ENCODE measurements at regions not wholly inside any gene's neighbourhood (a gene's known extent, or its start where the extent isn't known, plus 50 kb on each side); places are given as distances from the start of the nearest gene placed in this dataset.
"Not testable (repeated sequence)": the region's sequence is repeated elsewhere in the genome, so short reads cannot be mapped to it uniquely, and the experiment has no call there.

DNA sequence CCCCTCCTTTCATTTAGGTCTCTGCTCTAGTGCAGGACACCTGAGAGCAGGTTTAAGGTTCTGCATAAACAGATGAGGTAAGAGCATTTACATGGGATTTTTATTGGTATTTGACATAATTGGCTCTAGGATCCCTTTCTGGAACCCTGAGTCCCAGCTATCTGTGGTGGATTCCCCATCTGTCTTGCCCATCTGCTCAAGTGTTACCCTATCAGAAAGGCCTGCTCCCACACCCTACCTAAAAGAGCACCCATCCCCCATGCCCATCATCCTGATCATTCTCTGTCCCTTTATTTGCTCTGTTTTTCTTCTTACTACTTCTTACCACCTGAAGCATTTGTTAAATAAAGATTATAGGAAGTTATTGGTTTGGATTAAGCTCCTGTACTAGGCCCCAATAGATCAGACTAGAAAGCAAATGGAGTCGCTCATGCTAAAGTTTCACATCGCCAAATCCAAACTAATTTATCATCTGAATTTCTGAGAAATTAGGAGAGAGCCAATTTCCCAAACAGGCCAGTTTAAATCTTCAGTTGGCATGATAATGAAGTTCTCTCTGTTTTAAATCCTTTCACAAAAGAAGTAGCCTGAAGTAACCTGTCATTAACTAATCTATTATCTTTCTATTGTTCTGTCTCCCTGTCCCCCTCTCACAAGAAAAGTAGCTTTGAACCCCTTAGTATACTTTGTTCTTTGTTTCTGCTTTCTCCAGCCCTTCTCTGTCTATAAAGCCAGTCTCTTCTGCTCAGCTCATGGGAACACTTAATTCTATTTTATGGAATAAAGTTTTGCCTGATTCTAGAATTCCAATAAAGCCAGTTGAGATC, 178.6 kb downstream of the ZNF674 start:
- no peak for DNase-seq

DNA sequence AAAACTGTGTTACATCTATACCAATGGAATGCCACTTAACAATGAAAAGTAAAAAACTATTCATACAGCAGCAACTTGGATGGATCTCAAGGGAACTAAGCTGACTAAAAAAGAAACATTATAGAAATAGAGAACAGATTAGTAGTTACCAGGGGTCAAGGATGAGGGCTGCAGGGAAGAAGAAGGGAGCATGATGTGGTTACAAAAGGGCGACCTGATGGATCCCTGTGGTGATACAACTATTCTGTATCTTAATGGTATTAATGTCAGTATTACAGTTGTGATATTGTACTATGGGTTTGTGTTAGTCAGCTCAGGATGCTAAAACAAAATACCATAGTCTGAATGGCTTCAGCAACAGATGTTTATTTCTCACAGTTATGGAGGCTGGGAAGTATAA, 190.7 kb downstream of the ZNF674 start:
- no peak for DNase-seq

DNA sequence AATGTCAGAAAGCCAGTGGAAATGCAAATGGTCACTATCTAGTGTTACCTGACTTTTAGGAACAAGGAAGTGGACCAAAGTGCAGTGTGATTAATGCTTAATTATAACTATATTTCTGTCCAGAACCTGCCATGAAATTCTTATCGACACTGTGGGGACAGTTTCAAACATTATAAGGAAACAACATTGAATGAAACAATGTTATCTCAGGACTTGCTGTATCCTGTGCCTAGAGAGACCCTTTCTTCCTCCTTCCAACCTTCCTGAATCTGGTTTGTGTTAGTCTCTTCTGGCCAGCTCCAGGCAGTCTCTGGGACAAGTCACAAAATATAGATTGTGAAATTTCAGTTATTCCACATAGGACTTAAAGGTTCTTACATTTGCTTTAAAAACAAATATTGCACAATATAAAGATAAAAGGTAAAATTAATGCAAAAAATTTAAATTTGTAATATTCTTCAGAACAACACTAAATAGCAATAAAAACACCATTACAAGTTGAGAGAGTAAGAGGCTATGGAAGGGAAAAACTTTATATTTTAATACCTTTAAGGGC, 203.4 kb downstream of the ZNF674 start:
- no peak for DNase-seq

DNA sequence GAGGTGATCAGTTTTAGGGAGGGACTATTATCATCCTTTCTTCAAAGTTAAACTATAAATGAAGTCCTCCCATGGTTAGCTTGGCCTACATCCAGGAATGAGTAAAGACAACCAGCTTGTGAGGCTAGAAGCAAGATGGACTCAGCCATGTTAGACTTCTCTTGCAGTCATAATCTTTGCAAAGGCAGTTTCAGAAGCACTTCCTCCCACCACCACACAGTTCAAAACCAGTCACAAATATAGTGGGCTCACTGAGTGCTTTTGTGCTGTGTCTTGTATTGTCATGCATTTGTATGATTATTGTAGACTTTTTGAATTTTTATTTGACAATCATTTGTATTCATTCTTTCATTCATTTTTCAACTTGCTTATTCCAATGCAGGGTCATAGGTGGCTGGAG, 204.5 kb downstream of the ZNF674 start:
- no peak for DNase-seq

DNA sequence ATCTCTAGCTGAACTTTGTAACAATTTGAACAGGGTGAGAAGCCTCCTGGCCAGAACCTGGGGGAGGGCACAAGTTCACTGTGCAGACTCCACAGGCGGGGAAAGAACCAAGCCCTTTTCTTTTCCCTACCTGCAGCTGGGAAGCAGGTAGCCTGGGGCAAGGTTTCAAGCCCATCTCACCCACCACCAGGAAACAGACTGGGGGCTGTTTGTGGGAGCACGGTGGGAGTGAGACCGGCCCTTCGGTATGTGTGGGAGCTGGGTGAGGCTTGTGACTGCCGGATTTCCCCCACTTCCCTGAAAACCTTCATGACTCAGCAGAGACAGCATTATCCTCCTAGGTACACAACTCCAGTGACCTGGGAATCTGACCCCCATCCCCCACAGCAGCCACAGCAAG, 211.7 kb downstream of the ZNF674 start:
- DNase-seq = no peak

DNA sequence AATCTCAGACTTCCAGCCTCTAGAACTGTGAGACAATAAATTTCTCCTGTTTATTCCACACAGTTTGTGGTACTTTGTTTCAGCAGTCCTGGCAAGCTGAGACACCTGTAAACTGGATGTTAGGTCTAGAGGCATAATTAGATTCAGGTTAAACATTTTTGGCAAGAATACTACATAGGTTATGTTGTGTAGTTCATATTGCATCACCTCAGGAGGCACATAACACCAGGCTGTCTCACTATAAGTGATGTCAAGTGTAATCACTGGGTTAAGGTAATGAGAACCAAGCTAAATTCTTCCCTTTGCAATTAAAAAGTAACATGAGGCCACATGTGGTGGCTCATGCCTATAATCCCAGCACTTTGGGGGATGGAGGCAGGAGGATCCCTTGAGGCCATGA, 214.2 kb downstream of the ZNF674 start:
- no peak for DNase-seq

DNA sequence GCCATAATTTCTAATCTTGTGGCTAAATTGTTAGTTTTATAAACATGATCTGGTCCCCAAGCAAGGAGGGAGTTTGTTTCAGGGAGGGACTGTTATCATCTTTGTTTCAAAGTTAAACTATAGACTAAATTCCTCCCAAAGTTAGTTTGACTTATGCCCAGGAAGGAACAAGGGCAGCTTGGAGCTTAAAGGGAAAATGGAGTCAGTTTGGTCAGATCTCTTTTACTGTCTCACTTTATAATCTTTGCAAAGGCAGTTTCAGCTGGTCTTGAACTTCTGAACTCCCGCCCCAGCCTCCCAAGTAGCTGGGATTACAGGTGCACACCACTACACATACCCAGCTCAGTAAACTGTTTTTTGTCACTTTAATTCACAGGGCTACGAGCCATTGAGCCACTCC, 214.7 kb downstream of the ZNF674 start:
- DNase-seq = no peak

DNA sequence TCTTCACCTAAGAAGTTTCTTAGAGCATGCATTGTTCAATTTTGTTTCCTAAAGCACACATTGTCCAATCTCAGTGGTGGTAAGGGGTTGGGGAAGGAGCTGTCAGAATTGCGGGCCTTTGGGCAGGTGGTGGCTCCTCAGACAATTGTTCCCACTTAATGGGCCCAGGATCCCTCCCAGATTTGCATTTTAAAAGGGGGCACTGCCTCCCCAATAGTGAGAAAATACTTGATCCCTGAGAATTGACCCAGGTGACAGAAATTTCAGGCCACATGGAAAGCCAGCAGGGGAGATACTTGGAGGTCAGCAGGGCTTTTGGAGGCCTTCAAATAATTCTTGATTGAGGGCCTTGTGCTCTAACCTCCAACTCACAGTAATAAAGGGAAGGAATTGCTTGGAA, 217.1 kb downstream of the ZNF674 start:
- DNase-seq = no peak

DNA sequence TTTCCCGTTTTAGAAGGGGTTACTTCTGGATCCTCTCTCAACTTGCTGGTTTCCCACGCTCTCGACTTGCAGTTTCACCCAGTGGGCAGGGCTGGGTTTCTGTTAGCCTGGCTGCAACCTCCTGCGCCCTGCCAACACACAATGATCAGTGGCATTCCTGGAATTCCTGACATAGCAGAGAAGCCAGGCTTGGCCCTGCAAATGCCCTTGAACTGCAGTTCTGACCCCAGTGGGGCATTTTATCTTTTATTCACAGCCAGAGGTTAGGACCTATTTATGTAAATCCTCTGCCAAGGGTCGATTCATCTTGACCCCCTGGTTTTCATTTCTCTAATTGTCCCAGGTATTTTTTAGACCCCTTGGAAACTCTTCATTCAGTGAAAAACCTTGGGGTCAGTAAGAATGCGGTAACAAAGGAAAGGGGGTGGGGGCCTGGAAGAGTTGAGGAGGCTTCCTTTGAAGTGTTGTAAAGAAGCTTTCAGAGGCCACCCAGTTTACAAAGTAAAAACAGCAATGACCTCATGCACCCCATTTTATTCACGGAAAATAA, 217.6 kb downstream of the ZNF674 start:
- no peak for DNase-seq

DNA sequence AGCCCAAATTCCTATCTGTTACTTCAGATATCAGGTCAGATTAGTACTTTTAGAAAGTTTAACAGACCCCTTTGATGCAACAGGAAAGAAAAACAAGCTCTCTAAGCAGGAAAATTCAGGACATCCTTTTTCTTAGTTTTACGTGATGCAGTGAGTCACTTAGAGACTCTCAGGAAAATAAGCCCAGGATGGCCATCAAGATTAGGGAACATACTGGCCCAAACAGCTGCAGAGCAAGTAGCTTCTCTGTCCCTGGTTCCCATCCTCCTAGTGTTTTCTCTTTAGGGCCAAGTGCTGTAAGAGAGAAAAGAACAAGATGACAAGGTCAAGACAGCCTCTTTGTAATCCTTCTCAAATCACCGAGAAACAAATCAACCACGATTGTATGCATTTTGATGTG, 219.1 kb downstream of the ZNF674 start:
- no peak for DNase-seq

DNA sequence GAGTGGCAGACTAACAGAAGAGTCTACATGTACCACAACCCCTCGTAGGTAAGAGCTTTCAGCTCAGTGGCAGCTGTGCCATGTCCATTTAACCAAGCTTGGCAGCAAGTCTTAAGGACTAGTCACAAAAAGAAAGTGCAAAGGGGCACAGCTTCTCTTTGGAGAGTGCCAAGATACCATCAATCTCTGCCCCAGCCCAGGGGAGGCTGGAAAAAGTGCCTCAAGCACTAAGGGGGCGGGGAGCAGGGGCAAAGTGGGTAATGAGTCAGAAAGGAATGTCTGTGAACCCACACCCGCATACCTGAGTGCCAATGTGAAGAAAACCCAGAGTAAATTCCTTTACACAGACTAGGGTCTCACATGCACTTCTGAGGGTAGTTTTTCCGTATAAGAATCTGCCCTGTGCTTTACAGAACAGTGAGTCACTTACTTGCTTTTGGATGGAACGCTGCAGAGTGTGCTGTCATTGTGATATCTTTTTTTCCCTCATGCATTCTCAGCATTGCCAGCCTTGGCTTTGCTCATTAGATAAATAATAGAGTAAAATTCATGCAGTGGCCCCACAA, 219.8 kb downstream of the ZNF674 start:
- no peak for DNase-seq

DNA sequence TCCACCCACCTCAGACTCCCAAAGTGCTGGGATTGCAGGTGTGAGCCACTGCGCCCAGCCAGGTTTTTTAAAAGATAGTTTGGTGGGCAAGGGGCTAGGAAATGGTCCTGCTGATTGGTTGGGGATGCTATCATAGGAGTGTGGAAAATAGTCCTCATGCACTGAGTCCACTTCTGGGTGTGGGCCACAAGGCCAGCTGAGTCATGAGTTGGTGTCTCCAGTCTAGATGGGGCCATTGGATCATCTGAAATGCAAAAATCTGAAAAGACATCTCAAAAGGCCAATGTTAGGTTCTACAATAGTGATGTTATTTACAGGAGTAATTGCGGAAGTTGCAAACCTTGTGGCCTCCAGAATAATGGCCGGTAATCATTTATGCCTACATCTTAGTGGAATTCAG, 221.1 kb downstream of the ZNF674 start:
- no peak for DNase-seq

DNA sequence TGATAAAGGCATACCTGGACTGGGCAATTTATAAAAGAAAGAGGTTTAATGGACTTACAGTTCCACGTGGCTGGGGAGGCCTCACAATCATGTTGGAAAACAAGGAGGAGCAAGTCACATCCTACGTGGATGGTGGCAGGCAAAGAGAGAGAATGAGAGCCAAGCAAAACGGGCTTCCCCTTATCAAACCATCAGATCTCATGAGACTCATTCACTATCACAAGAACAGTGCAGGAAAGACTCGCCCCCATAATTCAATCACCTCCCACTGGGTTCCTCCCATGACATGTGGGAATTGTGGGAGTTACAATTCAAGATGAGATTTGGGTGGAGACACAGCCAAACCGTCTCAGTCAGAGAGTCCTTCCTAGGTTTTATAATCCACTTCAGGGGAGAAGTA, 222.3 kb downstream of the ZNF674 start:
- not testable (repeated sequence) for DNase-seq

DNA sequence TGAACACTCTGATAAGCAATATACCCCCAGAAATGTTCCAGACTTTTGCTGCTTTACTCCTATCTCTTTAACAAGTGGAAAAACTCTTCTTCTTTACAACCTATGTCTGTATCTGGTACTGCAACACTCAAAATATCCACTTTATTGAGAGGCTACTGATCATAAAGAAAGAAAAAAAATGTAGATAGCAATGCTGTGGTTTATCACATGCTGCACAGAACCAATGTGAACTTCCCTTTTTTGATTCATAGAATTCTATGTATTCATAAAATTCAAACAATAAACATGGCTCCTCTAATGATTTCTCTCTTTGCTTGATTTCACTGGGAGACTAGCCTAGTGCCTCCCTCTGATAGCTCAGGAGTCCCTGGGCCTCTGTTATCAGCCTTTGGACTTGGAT, 223.5 kb downstream of the ZNF674 start:
- no peak for DNase-seq

DNA sequence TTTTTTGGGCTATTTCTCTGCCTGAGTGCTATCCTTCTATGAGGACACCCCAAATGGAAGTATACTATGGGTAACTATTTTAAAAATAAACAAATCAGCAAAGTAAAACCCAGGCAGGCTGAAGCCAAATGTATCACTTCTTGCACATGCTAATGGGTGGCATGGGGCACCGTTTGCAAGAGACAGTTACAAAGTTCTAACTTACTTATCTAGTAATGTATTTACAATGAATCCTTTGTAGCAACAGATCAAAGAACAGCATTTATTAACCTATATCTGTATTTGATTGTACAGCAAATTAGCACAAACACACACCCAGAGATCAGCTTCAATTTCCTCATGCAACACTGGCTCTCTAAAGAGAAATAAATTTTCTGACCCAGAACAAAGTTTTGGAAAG, 225.5 kb downstream of the ZNF674 start:
- DNase-seq = no peak

DNA sequence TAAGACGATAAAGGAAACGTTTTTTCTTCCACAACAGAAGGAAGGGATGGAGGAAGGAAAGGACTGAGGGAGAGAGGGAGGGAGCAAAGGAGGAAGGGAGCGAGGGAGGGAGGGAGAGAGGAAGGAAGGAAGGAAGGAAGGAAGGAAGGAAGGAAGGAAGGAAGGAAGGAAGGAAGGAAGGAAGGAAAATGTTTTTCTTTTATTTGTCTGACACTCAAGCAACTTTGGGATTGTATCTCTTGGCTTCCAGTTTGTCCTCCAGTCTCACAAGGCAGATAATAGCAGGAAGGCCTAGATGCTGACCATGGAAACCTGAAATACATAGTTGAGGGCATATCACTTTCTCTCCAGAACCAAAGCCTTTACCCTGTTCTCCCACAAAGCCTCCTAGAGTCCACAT, 226.7 kb downstream of the ZNF674 start:
- DNase-seq = no peak

DNA sequence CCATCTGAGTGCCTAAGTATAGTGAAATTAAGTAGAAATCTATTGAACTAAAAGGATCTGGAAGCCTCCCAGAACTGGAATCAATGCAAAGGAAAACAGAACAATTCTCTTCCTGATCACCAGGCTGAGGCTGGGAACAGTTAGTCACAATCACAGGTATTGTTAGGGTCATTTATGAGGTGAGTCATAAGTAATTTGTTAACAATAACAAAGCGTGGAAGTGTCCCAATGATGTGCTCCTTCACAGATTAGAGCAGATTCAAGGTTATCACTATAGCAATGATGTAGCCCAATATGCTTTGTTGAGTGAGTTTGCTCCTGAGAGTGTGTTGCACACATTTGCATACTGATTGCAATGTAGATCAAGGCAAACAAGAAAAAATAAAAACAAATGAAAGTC, 228.1 kb downstream of the ZNF674 start:
- no peak for DNase-seq

DNA sequence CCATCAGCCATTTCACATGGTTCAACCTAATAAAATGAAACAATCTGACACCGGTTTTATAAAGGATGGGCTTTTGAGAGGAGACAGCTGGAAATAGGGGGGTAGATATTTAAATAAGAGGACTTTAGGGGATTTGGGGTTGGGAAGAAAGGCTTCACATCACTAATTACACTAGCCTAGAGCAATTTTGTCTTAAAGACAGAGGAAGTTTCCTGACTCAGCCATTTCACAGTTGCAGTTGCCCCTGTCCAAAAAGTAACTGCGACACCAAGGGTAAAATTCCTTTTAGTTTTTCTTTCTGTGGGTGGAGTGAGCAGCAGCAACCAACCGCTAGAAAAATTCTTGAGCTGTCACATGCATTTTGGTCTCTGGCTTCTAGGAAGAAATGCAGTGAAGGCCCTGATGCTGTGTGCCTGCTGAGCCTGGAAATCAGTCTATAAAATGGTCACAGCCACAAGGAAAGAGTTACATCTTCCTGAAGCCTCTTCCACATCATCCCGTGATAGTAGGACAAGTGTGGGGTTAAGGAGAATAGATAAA, 233.6 kb downstream of the ZNF674 start:
- DNase-seq = no peak

DNA sequence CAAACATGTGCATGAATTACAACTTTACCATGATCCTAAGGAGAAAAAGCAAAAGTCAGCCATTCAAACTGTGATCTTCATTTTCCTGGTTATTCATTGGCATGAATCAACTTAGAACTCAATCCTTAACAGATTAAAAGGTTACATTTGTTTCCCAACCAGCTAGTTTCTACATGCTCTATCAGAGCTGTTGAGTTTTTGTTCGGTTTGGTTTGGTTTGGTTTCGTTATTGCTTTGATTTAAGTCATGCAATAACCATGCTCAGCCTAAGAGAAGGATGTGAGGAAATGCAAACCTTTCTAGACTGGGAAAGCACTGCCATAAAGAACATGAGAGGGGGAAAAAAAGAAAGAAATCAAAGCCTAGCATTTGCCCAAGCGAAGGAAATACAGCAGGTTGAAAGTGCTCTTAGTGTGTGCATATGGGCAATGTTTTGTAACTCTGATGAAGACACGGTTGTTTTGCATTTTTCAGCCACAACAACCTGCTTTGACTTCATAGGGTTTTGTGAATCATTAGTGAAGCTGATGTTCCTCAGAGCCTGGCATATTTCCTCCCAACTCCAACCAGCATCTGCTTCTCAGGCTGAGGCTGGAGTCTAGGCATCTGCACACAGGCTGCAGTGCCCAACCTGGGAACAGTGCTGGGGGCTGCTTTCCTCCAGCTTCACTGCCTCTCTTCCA, 234.3 kb downstream of the ZNF674 start:
- DNase-seq = no peak

DNA sequence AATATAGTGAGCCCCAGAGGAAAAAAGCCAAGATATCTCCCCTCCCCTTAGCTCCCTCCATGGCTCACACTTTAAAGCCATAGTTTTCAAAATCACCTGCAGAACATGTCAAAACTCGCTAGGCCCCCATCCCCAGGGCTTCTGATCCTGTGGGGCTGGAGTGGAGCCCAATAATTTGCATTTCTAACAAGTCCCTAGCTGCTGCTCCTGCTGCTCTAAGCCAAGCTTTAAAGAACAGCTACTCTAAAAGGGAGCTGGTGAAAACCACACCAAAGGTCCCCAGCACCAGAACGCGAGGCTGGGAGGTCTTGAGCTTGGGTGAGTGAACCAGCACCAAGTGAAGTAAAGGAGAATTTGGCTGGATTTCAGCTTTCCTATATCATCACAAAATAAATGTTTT, 237.1 kb downstream of the ZNF674 start:
- peak; percentile 13 for DNase-seq

DNA sequence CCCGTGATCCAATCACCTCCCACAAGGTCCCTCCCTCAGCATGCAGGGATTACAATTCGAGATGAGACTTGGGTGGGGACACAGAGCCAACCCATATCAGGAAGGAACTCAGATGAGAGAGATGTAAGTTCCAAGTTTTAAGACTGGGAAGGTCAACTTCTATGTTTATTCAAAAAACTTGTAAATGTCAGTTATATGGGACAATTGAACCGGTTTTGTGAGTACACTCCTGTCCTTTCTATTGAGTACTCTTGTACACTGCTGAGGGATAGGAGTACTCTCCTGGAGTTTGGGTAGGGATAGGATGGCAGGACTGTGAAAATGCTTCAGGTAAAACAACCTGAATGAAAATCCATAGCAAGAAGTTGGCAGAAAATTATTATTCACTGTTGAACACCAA, 239.1 kb downstream of the ZNF674 start:
- DNase-seq = no peak

DNA sequence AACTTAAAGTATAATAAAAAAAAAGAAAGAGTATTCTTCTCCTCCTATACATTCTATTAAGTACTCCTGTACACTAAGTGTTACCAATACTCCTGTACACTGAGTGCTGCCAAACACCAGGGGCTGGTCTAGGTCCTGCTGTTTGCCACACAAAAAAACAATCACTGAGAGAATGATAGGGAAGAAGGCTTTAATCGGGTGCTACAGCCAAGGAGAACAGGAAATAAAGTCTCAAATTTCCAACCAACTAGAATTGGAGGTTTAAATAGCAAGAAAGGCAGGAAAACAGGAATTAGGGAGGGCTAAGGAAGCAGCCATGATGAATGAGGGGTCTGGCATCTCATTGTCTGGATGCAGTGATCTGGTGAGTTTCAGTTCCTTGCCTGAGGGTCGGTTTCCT, 239.8 kb downstream of the ZNF674 start:
- no peak for DNase-seq

DNA sequence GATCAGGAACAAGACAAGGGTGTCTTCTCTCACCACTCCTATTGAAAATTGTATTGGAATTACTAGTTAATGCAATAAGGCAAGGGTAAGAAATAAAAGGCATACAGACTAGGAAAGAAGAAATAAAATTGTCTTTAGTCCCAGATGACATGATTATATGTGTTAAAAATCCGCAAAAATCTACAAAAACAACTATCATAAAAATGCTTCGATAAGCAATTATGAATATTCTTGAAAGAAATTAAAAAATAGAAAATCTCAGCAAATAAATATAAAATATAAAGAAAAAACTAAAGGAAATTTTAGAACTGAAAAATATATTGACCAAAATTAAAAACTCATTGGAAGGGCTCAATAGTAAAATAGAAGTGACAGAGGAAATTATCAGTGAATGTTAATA, 243.3 kb downstream of the ZNF674 start:
- no peak for DNase-seq

DNA sequence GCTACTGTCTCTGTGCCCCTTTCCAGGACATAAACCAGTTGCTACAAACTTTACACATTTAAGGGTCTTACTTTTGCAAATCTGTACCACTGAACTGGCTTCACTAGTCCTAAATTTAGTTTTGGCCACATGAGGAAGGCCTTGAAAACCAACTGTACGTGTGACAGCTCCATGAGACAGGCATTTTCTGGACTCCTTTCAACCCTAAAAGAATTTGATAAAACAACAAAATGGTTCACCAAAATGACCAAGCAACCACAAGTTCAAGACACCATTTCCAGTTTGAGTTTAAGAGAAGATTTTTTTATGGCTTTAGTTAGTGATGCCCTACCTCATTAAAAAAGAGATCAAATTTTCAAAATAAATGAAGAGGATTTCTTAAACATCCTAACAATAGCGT, 246.4 kb downstream of the ZNF674 start:
- DNase-seq = no peak
